Right lobe of liver (tissue), 6 donors: ENCODE measurements at regions not wholly inside any gene's neighbourhood (a gene's known extent, or its start where the extent isn't known, plus 50 kb on each side); places are given as distances from the start of the nearest gene placed in this dataset.
A peak's percentile ranks its signal among the peaks of the same experiment; 100 is the strongest.
"Not testable (repeated sequence)": the region's sequence is repeated elsewhere in the genome, so short reads cannot be mapped to it uniquely, and the experiment has no call there.

ENCODE experiments used
- ATAC-seq, 4 donors: fragments of 200-7000 bp; cut with Tn5 transposase; one replicate each; pipeline ENCODE4 v1.9.1; 2020; ENCODE audit warnings: mild to moderate bottlenecking in 4 of 4, moderate library complexity in 4 of 4
- DNase-seq, 3 donors: peaks; one replicate each; pipeline ENCODE4 v3.0.0-alpha.2; 2020
- H3K27ac ChIP-seq, 3 donors: fragments of 200-600 bp; one replicate each; pipeline ENCODE4 v1.8.0; 2022
- H3K27me3 ChIP-seq, 2 donors: fragments of 200-600 bp; one replicate each; pipeline ENCODE4 v1.8.0; 2022
- H3K36me3 ChIP-seq, 4 donors: fragments of 200-600 bp; sonication (generic) in 1 of 4; one replicate each; pipeline versions ENCODE4 v1.5.1 to v1.8.0; 2017 to 2022; ENCODE audit warnings: control low read depth in 1 of 4
- H3K4me1 ChIP-seq, 4 donors: fragments of 200-600 bp; sonication (generic) in 1 of 4; one replicate each; pipeline versions ENCODE4 v1.5.1 to v1.8.0; 2017 to 2022; ENCODE audit warnings: control low read depth in 1 of 4
- H3K4me3 ChIP-seq, 3 donors: fragments of 200-600 bp; one replicate each; pipeline ENCODE4 v1.8.0; 2022
- H3K9me3 ChIP-seq, 4 donors: fragments of 200-600 bp; sonication (generic) in 1 of 4; one replicate each; pipeline versions ENCODE4 v1.5.1 to v1.8.0; 2017 to 2022; ENCODE audit warnings: control low read depth in 1 of 4
- CTCF ChIP-seq, 4 donors: fragments of 200-600 bp in 3 of 4; fragments of 450-650 bp in 1 of 4; IDR thresholded peaks; one replicate each; pipeline versions ENCODE4 v1.5.1 to v1.8.0; 2016 to 2022; ENCODE audit warnings: antibody characterized with exemption in 4 of 4, mild to moderate bottlenecking in 2 of 4
- POLR2A ChIP-seq: fragments of 450-650 bp; IDR thresholded peaks from one replicate; pipeline ENCODE4 v1.6.1; 2017; ENCODE audit warnings: antibody characterized with exemption, mild to moderate bottlenecking
- WGBS: methylation state at CpG from one replicate; pipeline ENCODE4 v1.1.6; 2018; ENCODE audit warnings: low coverage, low lambda C conversion rate; ENCODE audit not compliant: insufficient coverage; ENCODE audit errors: missing lambda C conversion rate; 5-methylcytosine and 5-hydroxymethylcytosine counted together
- intact Hi-C, 2 donors: fragments of 100-400 bp; cut with DNase I; formaldehyde crosslinking; loops; one replicate each; pipeline versions ENCODE4 v1.11.2 to v1.14.1; 2022
- donor health status: DM: no; HTN: yes; CAD: no.
- donor health status: DM: no; HTN: no; CAD: no.
- donor health status: DM: no; HTN: no; CAD: no.
- donor health status: DM: no; HTN: yes; CAD: no.
- donor health status: DM: no; HTN: yes; CAD: no.

GRCh38 chr14:38663382-38663781 is 407.5 kb upstream of the CLEC14A start:
- Histone ChIP-seq H3K9me3 (no peaks in the 10 kb centered on the region), H3K36me3 (no peaks in the 10 kb centered on the region), H3K27ac (no peak overlapping the region), H3K4me1 (no peaks in the 10 kb centered on the region), H3K27me3 (no peaks in the 10 kb centered on the region), H3K4me3 (no peak overlapping the region)
- DNase-seq (no peak), ATAC-seq (peak in 1 of 4 donors; percentile 59)
- WGBS, result 11% methylated on average over 1 of the region's 1 CpG
- TF ChIP-seq POLR2A (no peak), CTCF (IDR thresholded peaks at IDR 0.05) (no peak)
- intact Hi-C loops, result no loop called here

- ATAC-seq (no peak), DNase-seq (no peak)
- no peak for TF ChIP-seq POLR2A
- TF ChIP-seq CTCF (IDR thresholded peaks at IDR 0.05), result no peak
- Histone ChIP-seq H3K36me3 (no peaks in the 10 kb centered on the region), H3K4me3 (no peak overlapping the region), H3K27ac (no peak overlapping the region), H3K9me3 (no peaks in the 10 kb centered on the region), H3K27me3 (no peaks in the 10 kb centered on the region), H3K4me1 (no peaks in the 10 kb centered on the region)
- WGBS, result 90% methylated on average over 3 of the region's 3 CpGs
- intact Hi-C loops, result no loop called here
Measured at GRCh38 chr14:38662781-38663180, 406.9 kb upstream of the CLEC14A start.

- Histone ChIP-seq H3K27ac (no peak overlapping the region), H3K4me1 (no peaks in the 10 kb centered on the region), H3K9me3 (no peaks in the 10 kb centered on the region), H3K36me3 (no peaks in the 10 kb centered on the region), H3K27me3 (no peaks in the 10 kb centered on the region), H3K4me3 (no peak overlapping the region)
- WGBS, result 78% methylated on average over 2 of the region's 2 CpGs
- TF ChIP-seq CTCF (IDR thresholded peaks at IDR 0.05), result no peak
- TF ChIP-seq POLR2A, result no peak
- DNase-seq (no peak), ATAC-seq (no peak)
- intact Hi-C loops, result no loop called here
Measured at GRCh38 chr14:38646391-38646790, 390.5 kb upstream of the CLEC14A start.

GRCh38 chr14:38634913-38635312 is 379.0 kb upstream of the CLEC14A start:
- intact Hi-C loops, H3K27ac ChIP-seq, ATAC-seq, DNase-seq, H3K4me3 ChIP-seq, H3K36me3 ChIP-seq, H3K4me1 ChIP-seq, H3K9me3 ChIP-seq, H3K27me3 ChIP-seq: not testable (repeated sequence)
- 97% methylated on average over 6 of the region's 19 CpGs for WGBS

GRCh38 chr14:38629412-38629811 is 373.5 kb upstream of the CLEC14A start:
- Histone ChIP-seq H3K36me3 (no peaks in the 10 kb centered on the region), H3K9me3 (no peaks in the 10 kb centered on the region), H3K4me1 (no peaks in the 10 kb centered on the region), H3K27me3 (no peaks in the 10 kb centered on the region), H3K4me3 (no peak overlapping the region), H3K27ac (no peak overlapping the region)
- no peak for TF ChIP-seq CTCF (IDR thresholded peaks at IDR 0.05)
- TF ChIP-seq POLR2A, result no peak
- DNase-seq (no peak), ATAC-seq (no peak)
- intact Hi-C loops, result no loop called here
- 83% methylated on average over 1 of the region's 3 CpGs for WGBS
